AG04450 (cell line): ENCODE measurements at regions not wholly inside any gene's neighbourhood (a gene's known extent, or its start where the extent isn't known, plus 50 kb on each side); places are given as distances from the start of the nearest gene placed in this dataset.

Source experiments
- CTCF ChIA-PET: fragments of 300-600, 350-600 bp; formaldehyde crosslinking; extraction: SDS; loops from one replicate; lab custom pipeline; 2022; ENCODE audit warnings: antibody characterized with exemption, inconsistent platforms; lab: Charles Lee
- POLR2A ChIA-PET: fragments of 350-600 bp; formaldehyde crosslinking; extraction: SDS; loops from one replicate; lab custom pipeline; 2021; ENCODE audit warnings: antibody characterized with exemption, inconsistent platforms; lab: Yijun Ruan, JAX
- DNase-seq: peaks from one replicate; pipeline ENCODE4 v3.0.0-alpha.2; 2011; ENCODE audit warnings: low read depth, low spot score
- H3K27ac ChIP-seq: one replicate; pipeline ENCODE4 v1.5.1; 2012; ENCODE audit warnings: low read depth, low read length, control low read depth
- H3K27me3 ChIP-seq: one replicate; pipeline ENCODE4 v1.6.0; 2012; ENCODE audit warnings: low read length; ENCODE audit not compliant: control insufficient read depth, insufficient read depth
- H3K4me3 ChIP-seq: 2 replicates; pipeline ENCODE4 v1.5.1; 2011; ENCODE audit warnings: mild to moderate bottlenecking, low read depth, low read length, control low read depth
- H3K9me3 ChIP-seq: 2 replicates; pipeline ENCODE4 v1.5.1; 2012; ENCODE audit warnings: low read length; ENCODE audit not compliant: control insufficient read depth, insufficient read depth
- CTCF ChIP-seq: IDR thresholded peaks from 2 replicates; pipeline ENCODE4 v1.5.1; 2011; ENCODE audit warnings: low read depth, low read length, control low read depth, inconsistent platforms

GRCh38 chr3:153901152-153901551 lies 220.0 kb upstream of the ARHGEF26 start:
- no peaks in the 10 kb centered on the region for H3K27me3 ChIP-seq
- no peak for DNase-seq
- ChIA-PET POLR2A (no interaction called here), CTCF (no interaction called here)
- no peak for TF ChIP-seq CTCF
- no peak overlapping the region for H3K4me3 ChIP-seq
- H3K9me3 ChIP-seq, result no peaks in the 10 kb centered on the region; the same call in 1 of the 2 replicates
- no peak overlapping the region for H3K27ac ChIP-seq

- ChIA-PET CTCF (no interaction called here), POLR2A (no interaction called here)
- Histone ChIP-seq H3K4me3 (no peak overlapping the region), H3K9me3 (no peaks in the 10 kb centered on the region; the same call in 1 of the 2 replicates), H3K27me3 (no peaks in the 10 kb centered on the region), H3K27ac (no peak overlapping the region)
- TF ChIP-seq CTCF, result no peak
- no peak for DNase-seq
Measured at GRCh38 chr3:153901991-153902390, 219.2 kb upstream of the ARHGEF26 start.

- Histone ChIP-seq H3K27me3 (no peaks in the 10 kb centered on the region), H3K27ac (no peak overlapping the region), H3K9me3 (no peaks in the 10 kb centered on the region; the same call in 1 of the 2 replicates), H3K4me3 (no peak overlapping the region)
- no peak for DNase-seq
- TF ChIP-seq CTCF, result no peak
- ChIA-PET CTCF (no interaction called here), POLR2A (no interaction called here)
Measured at GRCh38 chr3:153903430-153903829, 217.8 kb upstream of the ARHGEF26 start.

GRCh38 chr3:153906366-153906765 lies 214.8 kb upstream of the ARHGEF26 start:
- no peaks in the 10 kb centered on the region; the same call in 1 of the 2 replicates for H3K9me3 ChIP-seq
- no peak for DNase-seq

GRCh38 chr3:153910387-153910786 lies 210.8 kb upstream of the ARHGEF26 start:
- DNase-seq, result no peak
- ChIA-PET POLR2A (no interaction called here), CTCF (no interaction called here)
- H3K9me3 ChIP-seq, result no peaks in the 10 kb centered on the region
- no peak overlapping the region for H3K27ac ChIP-seq
- H3K27me3 ChIP-seq, result no peaks in the 10 kb centered on the region
- no peak for TF ChIP-seq CTCF
- H3K4me3 ChIP-seq, result no peak overlapping the region

More at GRCh38 chr3:153906366-153906765, 214.8 kb upstream of the ARHGEF26 start:
- Histone ChIP-seq H3K4me3 (no peak overlapping the region), H3K27me3 (no peaks in the 10 kb centered on the region), H3K27ac (no peak overlapping the region)
- CTCF ChIA-PET, result no interaction called here
- POLR2A ChIA-PET, result no interaction called here
- TF ChIP-seq CTCF, result no peak
